ENCODE measurements at regions not wholly inside any gene's neighbourhood (a gene's known extent, or its start where the extent isn't known, plus 50 kb on each side); places are given as distances from the start of the nearest gene placed in this dataset.
"Not testable (repeated sequence)": the region's sequence is repeated elsewhere in the genome, so short reads cannot be mapped to it uniquely, and the experiment has no call there.

GRCh38 chr3:104178680-104179079 is 1188.0 kb upstream of the ALCAM start:
- no peak for DNase-seq

- no peak for DNase-seq
Observed at GRCh38 chr3:104180906-104181305, 1185.8 kb upstream of the ALCAM start.

DNA sequence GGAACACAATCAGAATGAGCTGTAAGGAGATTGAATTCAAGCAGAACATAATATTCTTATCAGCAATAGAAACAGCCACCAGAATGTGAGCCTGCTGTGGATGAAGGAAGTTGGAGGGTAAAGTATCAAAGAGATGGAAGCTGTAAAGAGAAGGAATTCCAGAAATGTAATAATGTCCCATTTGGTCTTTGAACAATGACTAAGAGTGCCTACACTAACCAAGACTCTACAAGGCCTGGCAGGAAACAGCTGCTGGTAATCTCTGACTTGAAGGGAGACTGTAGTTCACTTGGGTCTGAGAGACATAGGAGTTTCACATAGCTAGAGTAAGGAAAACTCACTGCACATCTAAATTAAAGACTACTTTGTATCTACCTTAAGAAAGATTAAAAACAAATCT is 1176.0 kb upstream of the ALCAM start:
- no peak for DNase-seq

DNA sequence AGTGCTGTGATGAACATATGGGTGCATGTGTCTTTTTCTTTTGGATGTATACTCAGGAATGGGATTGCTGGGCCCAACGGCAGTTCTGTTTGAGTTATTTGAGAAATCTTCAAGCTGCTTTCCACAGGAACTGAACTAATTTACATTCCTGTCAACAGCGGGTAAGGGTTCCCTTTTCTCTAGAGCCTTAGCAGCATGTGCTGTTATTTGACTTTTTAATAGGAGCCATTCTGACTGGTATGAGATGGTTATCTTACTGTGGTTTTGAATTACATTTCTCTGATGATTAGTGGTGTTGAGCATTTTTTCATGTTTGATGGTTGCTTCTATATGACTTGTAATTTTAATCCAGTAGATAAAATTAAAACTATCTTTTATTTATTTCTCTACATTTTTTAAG is 1168.6 kb upstream of the ALCAM start:
- no peak for DNase-seq

DNA sequence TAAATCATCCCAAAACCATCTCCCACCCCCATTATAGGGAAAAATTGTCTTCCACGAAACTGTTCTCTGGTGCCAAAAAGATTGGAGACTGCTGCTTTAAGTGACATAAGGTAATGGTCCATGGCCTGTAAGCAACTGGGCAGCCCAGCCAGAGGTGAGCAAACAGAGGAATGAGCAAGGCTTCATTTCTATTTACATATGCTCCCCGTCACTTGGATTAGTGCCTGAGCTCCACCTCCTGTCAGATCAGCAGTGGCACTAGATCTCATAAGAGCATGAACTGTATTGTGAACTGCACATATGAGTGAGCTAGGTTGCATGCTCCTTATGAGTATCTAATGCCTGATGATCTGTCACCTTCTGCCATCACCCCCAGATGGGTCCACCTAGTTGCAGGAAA is 1159.8 kb upstream of the ALCAM start:
- no peak for DNase-seq

DNA sequence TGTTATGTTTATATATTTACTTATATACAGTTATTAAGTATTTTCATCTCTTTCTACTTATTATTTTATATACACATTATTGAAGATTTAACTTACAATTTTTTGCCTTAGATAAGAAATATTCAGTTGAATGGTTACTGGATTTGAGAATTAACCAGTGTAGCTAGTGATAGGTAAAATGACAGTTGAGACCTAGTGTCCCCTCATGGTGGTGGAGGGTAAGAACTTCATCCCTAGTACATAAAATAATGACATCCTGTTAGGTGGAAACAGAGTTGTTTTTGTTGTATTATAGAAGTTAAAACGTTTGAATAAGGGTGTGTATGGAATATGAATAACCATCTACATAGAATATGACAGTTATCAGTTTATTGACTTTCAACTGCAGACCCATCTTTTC is 1152.4 kb upstream of the ALCAM start:
- DNase-seq = no peak

DNA sequence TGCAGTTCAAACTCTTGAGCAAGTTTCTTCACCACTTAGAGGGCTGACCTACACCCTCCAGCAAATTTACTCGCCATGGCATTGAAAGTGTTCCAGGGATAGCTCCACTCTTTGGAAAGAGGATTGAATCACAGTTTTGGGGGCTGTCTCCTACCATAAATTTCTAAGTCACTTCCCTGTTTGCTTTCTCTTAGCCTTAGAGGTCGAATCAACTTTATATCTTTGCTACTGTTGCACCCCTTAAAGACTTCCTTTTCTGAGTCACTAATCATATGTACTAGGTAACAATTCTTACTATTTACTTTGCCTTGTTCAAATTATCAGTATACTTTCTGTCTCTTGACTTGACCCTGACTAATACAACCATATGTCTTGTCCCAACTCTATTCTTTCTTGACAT is 1151.8 kb upstream of the ALCAM start:
- DNase-seq = no peak

DNA sequence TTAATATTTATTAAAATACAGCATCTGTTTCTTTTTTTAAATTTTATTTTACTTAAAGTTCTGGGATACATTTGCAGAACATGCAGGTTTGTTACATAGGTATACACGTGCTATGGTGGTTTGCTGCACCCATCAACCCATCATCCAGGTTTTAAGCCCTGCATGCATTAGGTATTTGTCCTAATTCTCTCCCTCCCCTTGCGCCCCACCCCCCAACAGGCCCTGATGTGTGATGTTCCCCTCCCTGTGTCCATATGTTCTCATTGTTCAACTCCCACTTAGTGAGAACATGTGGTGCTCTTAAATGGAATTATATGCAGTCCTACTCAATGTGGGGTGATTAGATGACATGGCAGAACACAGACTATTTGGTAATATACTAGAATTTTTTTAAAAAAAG is 1147.7 kb upstream of the ALCAM start:
- not testable (repeated sequence) for DNase-seq

GRCh38 chr3:104234442-104235194 is 1132.1 kb upstream of the ALCAM start:
- DNase-seq = no peak

GRCh38 chr3:104244680-104245220 is 1122.0 kb upstream of the ALCAM start:
- no peak for DNase-seq

- no peak for DNase-seq
Observed at GRCh38 chr3:104245261-104245660, 1121.4 kb upstream of the ALCAM start.

- no peak for DNase-seq
Observed at GRCh38 chr3:104245981-104246380, 1120.7 kb upstream of the ALCAM start.

- DNase-seq = no peak
Observed at GRCh38 chr3:104257486-104257885, 1109.2 kb upstream of the ALCAM start.

DNA sequence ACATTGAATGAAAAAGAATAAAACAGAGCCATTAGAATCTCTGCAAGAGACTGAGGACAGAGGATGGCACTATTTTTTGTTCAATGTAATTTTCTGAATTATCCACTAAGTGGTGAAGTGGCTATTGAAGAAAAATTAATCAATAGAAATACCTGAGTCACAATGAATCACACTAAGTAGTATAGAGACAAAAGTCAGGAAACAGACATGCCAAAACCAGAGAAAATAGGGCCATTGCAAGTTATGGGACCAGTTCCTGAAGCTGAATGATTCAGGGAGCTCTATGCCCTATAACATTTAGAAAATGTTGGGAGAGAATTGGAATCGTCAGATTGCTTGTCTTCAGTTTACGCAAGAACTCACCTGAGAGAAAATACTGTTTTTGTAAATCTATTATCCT is 1103.2 kb upstream of the ALCAM start:
- DNase-seq = no peak

- DNase-seq = not testable (repeated sequence)
Observed at GRCh38 chr3:104266219-104266618, 1100.5 kb upstream of the ALCAM start.

- DNase-seq = no peak
Observed at GRCh38 chr3:104269771-104270170, 1096.9 kb upstream of the ALCAM start.

GRCh38 chr3:104273046-104273649 is 1093.6 kb upstream of the ALCAM start:
- no peak for DNase-seq

- DNase-seq = no peak
Observed at GRCh38 chr3:104275199-104275598, 1091.5 kb upstream of the ALCAM start.

DNA sequence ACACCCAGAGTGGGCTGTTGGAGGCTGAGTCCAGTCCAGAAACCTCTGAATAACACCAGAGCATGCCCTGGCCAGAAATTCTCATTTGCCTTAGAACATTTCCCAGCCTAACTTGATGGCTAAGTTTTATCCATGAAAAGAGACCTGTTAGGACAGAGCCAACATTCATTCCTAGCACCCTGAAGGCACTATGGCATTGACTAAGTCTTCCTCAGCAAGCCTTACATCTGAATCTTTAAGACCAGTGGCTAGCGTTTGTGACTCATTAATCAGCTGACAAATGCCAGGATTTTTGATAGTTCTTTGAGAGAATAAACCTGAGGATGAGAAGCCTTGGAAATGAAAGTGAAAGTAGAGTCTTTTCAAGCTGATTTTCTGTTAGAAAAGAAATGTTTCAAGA is 1087.1 kb upstream of the ALCAM start:
- no peak for DNase-seq

- no peak for DNase-seq
Observed at GRCh38 chr3:104281713-104282112, 1085.0 kb upstream of the ALCAM start.

GRCh38 chr3:104286645-104287044 is 1080.1 kb upstream of the ALCAM start:
- no peak for DNase-seq

GRCh38 chr3:104291437-104291851 is 1075.3 kb upstream of the ALCAM start:
- DNase-seq = no peak

DNA sequence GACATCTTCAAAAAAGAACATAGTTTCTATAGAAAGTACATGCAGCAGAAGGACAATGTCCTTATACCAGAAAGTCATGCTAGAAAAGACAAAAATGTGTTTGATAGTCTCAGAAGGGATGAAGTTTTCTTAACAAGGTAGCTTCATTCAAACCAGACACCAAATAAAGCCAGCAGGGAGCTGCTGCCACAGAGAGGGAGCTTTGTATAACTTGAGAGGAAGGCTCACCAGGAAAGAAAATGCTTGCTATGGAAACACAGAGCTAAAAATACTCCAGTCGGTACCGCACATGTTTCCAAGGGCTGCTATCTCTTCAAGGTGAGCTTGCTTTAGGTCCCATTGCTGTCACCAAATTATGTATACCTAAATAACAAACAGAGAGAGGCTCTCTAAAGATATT is 1074.8 kb upstream of the ALCAM start:
- no peak for DNase-seq

- DNase-seq = no peak
Observed at GRCh38 chr3:104297617-104298016, 1069.1 kb upstream of the ALCAM start.

GRCh38 chr3:104298662-104299061 is 1068.0 kb upstream of the ALCAM start:
- no peak for DNase-seq
